Fibroblast of mammary gland (primary cell): ENCODE measurements at regions not wholly inside any gene's neighbourhood (a gene's known extent, or its start where the extent isn't known, plus 50 kb on each side); places are given as distances from the start of the nearest gene placed in this dataset.
A peak's percentile ranks its signal among the peaks of the same experiment; 100 is the strongest.

ENCODE experiments used
- DNase-seq: peaks from one replicate; pipeline ENCODE4 v3.0.0-alpha.2; 2010; ENCODE audit warnings: low read depth
- H3K4me3 ChIP-seq: 2 replicates; pipeline ENCODE4 v1.5.1; 2011; ENCODE audit warnings: low read depth, mild to moderate bottlenecking, low read length, moderate library complexity; ENCODE audit not compliant: control insufficient read depth
- TF ChIP-seq, protein P1 (sequence below): conservative IDR thresholded peaks from 2 replicates; pipeline ENCODE4 v1.5.1; 2011; ENCODE audit warnings: low read depth, low read length, inconsistent platforms; ENCODE audit not compliant: control insufficient read depth, insufficient read depth

DNA sequence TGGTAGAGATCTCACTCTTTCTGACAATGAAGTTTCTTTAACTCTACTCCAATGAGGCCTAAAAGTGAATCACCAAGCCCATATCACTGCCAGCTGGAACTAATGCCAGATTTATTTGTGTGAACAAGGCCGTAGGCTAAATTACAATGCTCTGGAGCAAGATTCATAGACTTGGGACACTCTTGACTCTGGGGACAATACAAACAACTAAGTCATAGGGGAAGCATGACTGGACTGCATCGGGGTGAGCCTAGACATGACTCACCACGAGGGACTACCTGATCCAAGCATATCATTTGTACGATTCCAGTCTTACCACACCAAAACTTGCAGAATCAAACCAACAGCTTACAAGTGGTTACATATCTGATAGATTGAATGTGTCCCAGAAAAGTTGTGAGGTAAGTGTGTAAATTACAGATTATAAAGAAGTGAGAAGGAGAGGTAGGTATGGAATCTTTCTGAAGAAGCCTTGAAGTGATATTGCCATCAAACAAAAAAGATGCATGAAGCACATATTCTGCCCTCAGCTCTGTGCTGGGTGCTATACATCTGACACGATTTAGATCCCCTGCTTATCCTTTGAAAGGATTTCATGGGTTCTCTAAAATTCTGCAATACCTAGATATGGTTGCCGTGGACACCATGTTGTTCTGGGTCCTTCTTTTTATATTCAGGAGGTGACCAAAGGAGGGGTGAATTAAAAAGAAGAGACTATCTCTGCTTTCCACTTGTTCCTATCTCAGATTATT, 199.3 kb upstream of the PDE4D start:
- DNase-seq = peak; percentile 60
- TF ChIP-seq, protein P1, sequence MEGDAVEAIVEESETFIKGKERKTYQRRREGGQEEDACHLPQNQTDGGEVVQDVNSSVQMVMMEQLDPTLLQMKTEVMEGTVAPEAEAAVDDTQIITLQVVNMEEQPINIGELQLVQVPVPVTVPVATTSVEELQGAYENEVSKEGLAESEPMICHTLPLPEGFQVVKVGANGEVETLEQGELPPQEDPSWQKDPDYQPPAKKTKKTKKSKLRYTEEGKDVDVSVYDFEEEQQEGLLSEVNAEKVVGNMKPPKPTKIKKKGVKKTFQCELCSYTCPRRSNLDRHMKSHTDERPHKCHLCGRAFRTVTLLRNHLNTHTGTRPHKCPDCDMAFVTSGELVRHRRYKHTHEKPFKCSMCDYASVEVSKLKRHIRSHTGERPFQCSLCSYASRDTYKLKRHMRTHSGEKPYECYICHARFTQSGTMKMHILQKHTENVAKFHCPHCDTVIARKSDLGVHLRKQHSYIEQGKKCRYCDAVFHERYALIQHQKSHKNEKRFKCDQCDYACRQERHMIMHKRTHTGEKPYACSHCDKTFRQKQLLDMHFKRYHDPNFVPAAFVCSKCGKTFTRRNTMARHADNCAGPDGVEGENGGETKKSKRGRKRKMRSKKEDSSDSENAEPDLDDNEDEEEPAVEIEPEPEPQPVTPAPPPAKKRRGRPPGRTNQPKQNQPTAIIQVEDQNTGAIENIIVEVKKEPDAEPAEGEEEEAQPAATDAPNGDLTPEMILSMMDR = no peak
- H3K4me3 ChIP-seq = no peak overlapping the region

DNA sequence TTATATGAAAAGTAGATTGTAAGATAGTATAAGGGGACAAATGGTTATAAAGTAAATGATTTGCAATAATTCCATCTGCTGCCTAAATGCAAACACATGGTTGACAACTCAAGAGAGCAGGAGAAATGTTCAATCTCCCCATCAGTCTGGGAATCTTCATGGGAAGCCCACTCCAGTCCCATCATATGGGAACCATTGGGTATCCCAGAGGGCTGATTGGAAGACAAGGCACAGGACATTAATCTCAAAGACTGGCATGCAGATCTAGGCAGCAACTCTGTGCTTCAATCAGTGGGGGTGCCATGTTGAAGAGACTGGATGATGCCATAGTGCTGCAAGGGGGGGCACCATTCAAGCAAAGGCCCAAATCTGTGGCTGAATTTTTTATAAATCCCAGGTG, 193.1 kb upstream of the PDE4D start:
- TF ChIP-seq, protein P1 = no peak
- no peak overlapping the region for H3K4me3 ChIP-seq
- no peak for DNase-seq

DNA sequence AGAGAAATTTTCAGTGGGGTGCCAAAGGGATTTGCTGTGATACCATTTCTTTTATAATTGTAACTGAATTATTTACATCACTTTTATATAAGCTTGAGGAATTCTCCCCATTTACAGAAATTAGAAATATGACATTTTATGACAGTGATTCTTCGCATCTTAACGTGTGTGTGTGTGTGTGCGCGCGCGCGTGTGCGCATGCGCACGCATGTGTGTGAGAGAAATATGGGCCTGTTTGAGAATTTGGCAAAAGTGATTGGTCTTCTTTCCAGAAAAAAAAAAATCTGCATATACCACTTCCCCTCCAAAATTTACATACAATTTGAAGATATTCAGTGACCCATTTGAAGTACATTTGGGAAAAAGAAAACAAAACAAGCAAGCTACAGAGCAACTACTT, 190.7 kb upstream of the PDE4D start:
- H3K4me3 ChIP-seq = no peak overlapping the region
- no peak for DNase-seq
- TF ChIP-seq, protein P1 = no peak

DNA sequence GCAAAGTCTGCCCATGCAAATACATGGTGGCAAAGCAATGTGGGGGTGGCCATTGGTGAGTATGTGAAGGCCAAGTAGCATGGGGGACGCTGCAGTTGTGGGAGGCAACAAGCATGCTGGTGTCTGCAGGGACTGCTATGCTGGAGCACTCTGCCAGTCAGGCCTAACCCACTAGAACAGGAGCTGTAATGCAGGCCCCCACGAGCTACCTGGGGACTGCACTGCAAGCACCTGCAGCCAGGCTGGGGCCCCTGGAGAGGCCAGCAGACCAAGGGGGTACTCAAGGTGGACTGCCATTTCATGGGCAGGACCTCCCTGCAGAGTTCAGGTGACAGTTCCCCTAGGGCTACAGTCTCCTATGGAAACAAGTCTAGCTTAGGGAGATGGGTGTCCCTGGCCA, 183.8 kb upstream of the PDE4D start:
- DNase-seq = no peak
- TF ChIP-seq, protein P1 = no peak
- H3K4me3 ChIP-seq = no peak overlapping the region

DNA sequence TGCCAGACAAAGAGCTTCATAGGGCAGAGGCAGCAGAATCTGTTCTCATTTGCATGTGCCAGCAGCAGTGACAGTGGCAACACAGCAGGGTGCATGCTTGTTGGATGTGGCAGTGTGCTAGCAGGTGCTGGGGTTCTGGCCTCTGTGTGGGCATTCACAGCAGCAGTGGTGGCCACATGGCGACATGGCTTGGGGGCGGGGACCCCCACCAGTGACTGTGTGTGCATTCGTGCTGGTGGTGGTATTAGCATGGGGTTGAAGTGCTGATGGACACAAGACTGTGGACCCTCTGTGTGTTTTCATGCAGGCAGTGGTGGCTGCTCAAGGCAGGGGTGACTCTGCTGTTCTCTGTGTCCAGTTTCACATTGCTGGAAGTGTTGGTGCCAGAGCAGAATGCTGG, 183.2 kb upstream of the PDE4D start:
- DNase-seq = no peak
- TF ChIP-seq, protein P1 = no peak
- no peak overlapping the region for H3K4me3 ChIP-seq

DNA sequence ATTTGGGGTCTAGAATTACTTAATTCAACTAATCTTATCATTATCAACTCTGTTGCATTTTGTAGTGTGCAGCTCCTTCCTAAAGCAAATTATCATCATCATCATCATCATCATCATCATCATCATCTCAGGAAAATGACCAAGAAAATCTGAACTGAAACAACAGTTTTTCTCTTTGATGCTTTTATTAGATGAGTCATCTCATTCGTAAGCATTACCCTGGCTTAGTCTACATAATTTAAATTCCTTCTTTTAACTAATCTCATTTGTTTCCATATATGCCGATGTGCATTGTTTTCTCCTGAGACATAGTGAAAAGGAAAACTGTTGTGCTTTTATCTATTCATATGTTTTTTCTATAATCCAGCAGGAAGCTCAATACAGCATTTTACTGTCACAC, 173.0 kb upstream of the PDE4D start:
- peak; percentile 1 for DNase-seq
- no peak overlapping the region for H3K4me3 ChIP-seq
- TF ChIP-seq, protein P1 = no peak

DNA sequence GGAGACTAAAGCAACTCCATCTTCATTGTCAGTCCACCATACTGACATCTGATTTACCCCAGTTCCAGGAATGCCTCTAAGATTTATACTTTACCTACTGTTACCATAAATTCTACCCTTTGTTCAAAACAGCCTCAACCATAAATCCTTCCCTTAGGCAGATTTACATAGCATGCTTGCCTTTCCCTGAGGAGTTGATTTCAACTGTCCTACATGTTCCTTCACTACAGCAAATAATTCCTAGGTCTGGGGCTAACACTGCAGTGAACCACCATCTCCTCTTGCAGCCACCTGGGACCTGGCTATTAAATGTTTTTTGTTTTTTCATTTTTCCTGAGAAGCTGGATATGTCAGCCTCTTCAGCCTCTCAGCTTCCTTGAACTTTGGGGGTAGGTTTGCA, 166.9 kb upstream of the PDE4D start:
- DNase-seq = no peak
- TF ChIP-seq, protein P1 = no peak
- no peak overlapping the region for H3K4me3 ChIP-seq
